Esophagus squamous epithelium (tissue), 5 donors: ENCODE measurements at regions not wholly inside any gene's neighbourhood (a gene's known extent, or its start where the extent isn't known, plus 50 kb on each side); places are given as distances from the start of the nearest gene placed in this dataset.

Source experiments
- DNase-seq: peaks from one replicate; lab custom pipeline; 2025; lab: John Stamatoyannopoulos, UW
- H3K27ac ChIP-seq, 4 donors: fragments of 200-600 bp; sonication (generic); one replicate each; pipeline ENCODE4 v1.5.1; 2016 to 2019; ENCODE audit warnings: mild to moderate bottlenecking in 1 of 4
- H3K27me3 ChIP-seq, 4 donors: fragments of 200-600 bp; sonication (generic); 1 replicate in 3 of 4; 2 replicates in 1 of 4; pipeline versions ENCODE4 v1.5.1 to v1.6.0; 2017 to 2021; ENCODE audit warnings: antibody characterized with exemption in 1 of 4
- H3K36me3 ChIP-seq, 3 donors: fragments of 200-600 bp; sonication (generic); one replicate each; pipeline ENCODE4 v1.5.1; 2016 to 2019
- H3K4me1 ChIP-seq, 3 donors: fragments of 200-600 bp; sonication (generic); one replicate each; pipeline ENCODE4 v1.5.1; 2017 to 2019
- H3K4me3 ChIP-seq, 4 donors: fragments of 200-600 bp; sonication (generic); 1 replicate in 3 of 4; 2 replicates in 1 of 4; pipeline ENCODE4 v1.5.1; 2016 to 2019; ENCODE audit warnings: mild to moderate bottlenecking in 2 of 4, moderate library complexity in 1 of 4
- H3K9me3 ChIP-seq, 3 donors: fragments of 200-600 bp; sonication (generic); one replicate each; pipeline ENCODE4 v1.5.1; 2016 to 2019
- CTCF ChIP-seq, 6 experiments: fragments of 450-650 bp in 4 of 6; fragments of 200-600 bp in 2 of 6; sonication (generic) in 2 of 6; IDR thresholded peaks; one replicate each; pipeline ENCODE4 v1.5.1; 2016 to 2019; ENCODE audit warnings: antibody characterized with exemption in 6 of 6, mild to moderate bottlenecking in 4 of 6, moderate library complexity in 4 of 6
- POLR2A ChIP-seq, 4 donors: fragments of 450-650 bp; IDR thresholded peaks; one replicate each; pipeline ENCODE4 v1.6.1; 2017; ENCODE audit warnings: antibody characterized with exemption in 4 of 4, mild to moderate bottlenecking in 4 of 4, moderate library complexity in 3 of 4
- WGBS, 2 donors: methylation state at CpG; one replicate each; pipeline ENCODE4 v1.1.5; 2018; 5-methylcytosine and 5-hydroxymethylcytosine counted together
- intact Hi-C: fragments of 100-400 bp; cut with DNase I; formaldehyde crosslinking; loops from one replicate; pipeline ENCODE4 v1.15.0; 2022
- donor health status: DM: yes; HTN: yes; CAD: no.

DNA sequence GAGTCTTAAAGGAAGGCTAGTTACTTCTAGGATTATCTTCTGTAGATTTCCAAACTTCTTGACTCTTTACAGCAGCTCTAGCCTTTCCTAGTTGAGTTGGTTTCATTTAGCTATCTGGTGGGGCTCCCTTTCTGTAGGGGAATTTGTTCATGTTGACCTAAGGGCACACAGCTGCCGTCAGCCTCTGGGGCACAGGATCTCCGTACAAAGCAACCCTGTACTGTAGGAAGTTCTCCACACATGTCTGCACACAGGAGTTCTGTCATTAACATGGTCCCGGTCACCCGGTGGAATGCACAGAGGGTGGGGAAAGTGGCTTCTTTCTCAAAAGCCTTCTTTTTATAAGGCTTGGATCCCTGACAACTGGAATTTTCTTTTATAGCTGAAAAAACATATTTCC, 88.7 kb upstream of the TNIK start:
- DNase-seq, result no peak
- Histone ChIP-seq H3K36me3 (no peaks in the 10 kb centered on the region), H3K9me3 (no peaks in the 10 kb centered on the region), H3K27ac (no peak overlapping the region), H3K4me3 (no peak overlapping the region), H3K27me3 (no peaks in the 10 kb centered on the region), H3K4me1 (no peaks in the 10 kb centered on the region)
- intact Hi-C loops, result no loop called here
- 52% methylated on average over 3 to 4 of the region's 4 CpGs for WGBS, 2 donors
- no peak for TF ChIP-seq POLR2A (IDR thresholded peaks at IDR 0.05)
- TF ChIP-seq CTCF (IDR thresholded peaks at IDR 0.05), result no peak

- no peak overlapping the region for H3K27ac ChIP-seq
- intact Hi-C loops, result no loop called here
- no peak for DNase-seq
- no peaks in the 10 kb centered on the region for H3K36me3 ChIP-seq
- TF ChIP-seq CTCF (IDR thresholded peaks at IDR 0.05) (no peak), POLR2A (IDR thresholded peaks at IDR 0.05) (no peak)
- H3K4me1 ChIP-seq, result no peaks in the 10 kb centered on the region
- no peaks in the 10 kb centered on the region for H3K9me3 ChIP-seq
- no peak overlapping the region for H3K4me3 ChIP-seq
- H3K27me3 ChIP-seq, result no peaks in the 10 kb centered on the region
- WGBS, 2 donors, result 90 to 91% methylated on average over 7 of the region's 7 CpGs
Observed at GRCh38 chr3:171543759-171544300, 83.6 kb upstream of the TNIK start.

- 31 to 62% methylated on average over 2 of the region's 2 CpGs for WGBS, 2 donors
Observed at GRCh38 chr3:171542976-171543375, 82.8 kb upstream of the TNIK start.

DNA sequence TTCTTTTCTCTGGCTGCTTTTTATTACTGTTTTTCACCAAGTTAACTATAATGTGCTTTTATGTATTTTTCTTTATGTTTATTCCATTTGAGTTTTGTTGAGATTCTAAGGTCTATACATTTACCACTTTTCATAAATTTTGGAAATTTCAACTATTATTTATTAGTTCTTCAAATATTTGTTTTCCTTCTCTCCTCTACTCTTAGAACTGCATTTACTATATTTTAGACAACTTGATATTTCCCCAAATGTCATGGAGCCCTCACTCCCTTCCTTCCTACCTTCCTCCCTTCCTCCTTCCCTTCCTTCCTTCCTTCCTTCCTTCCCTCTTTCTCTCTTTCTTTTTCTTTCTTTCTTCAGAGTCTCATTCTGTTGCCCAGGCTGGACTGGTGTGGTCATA, 81.4 kb upstream of the TNIK start:
- intact Hi-C loops, result no loop called here
- H3K36me3 ChIP-seq, result no peaks in the 10 kb centered on the region
- TF ChIP-seq POLR2A (IDR thresholded peaks at IDR 0.05), result no peak
- TF ChIP-seq CTCF (IDR thresholded peaks at IDR 0.05), result no peak
- no peaks in the 10 kb centered on the region for H3K9me3 ChIP-seq
- H3K27me3 ChIP-seq, result no peaks in the 10 kb centered on the region
- no peak for DNase-seq
- H3K27ac ChIP-seq, result no peak overlapping the region
- no peaks in the 10 kb centered on the region for H3K4me1 ChIP-seq
- H3K4me3 ChIP-seq, result no peak overlapping the region

More at GRCh38 chr3:171542976-171543375, 82.8 kb upstream of the TNIK start:
- H3K27ac ChIP-seq, result no peak overlapping the region
- DNase-seq, result no peak
- no peaks in the 10 kb centered on the region for H3K4me1 ChIP-seq
- no peaks in the 10 kb centered on the region for H3K27me3 ChIP-seq
- intact Hi-C loops, result no loop called here
- H3K4me3 ChIP-seq, result no peak overlapping the region
- H3K9me3 ChIP-seq, result no peaks in the 10 kb centered on the region
- no peaks in the 10 kb centered on the region for H3K36me3 ChIP-seq
- TF ChIP-seq POLR2A (IDR thresholded peaks at IDR 0.05) (no peak), CTCF (IDR thresholded peaks at IDR 0.05) (no peak)

DNA sequence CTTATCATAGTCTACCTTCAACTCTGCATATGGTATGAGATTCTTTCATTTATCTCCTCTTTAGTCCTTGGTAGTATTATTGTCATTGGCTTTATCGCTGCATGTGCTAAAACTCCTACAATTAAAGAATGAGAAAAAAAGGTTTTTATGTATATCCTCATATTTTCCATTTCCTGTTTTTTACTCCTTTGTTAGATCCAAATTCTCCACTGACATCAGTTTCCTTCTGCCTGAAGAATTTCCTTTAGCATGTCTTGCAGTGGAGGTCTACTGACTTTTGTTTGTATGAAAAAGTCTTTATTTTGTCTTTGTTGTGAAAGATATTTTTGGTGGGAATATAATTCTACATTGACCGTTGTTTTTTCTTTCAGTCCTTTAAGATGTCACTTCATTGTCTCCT, 81.0 kb upstream of the TNIK start:
- TF ChIP-seq CTCF (IDR thresholded peaks at IDR 0.05) (no peak), POLR2A (IDR thresholded peaks at IDR 0.05) (no peak)
- intact Hi-C loops, result no loop called here
- no peaks in the 10 kb centered on the region for H3K4me1 ChIP-seq
- DNase-seq, result no peak
- H3K9me3 ChIP-seq, result no peaks in the 10 kb centered on the region
- WGBS, 2 donors, result 86% methylated on average over 2 of the region's 2 CpGs
- no peaks in the 10 kb centered on the region for H3K36me3 ChIP-seq
- no peak overlapping the region for H3K4me3 ChIP-seq
- no peaks in the 10 kb centered on the region for H3K27me3 ChIP-seq
- no peak overlapping the region for H3K27ac ChIP-seq
